HG02759 (cell line): ENCODE measurements at regions not wholly inside any gene's neighbourhood (a gene's known extent, or its start where the extent isn't known, plus 50 kb on each side); places are given as distances from the start of the nearest gene placed in this dataset.
"Not testable (repeated sequence)": the region's sequence is repeated elsewhere in the genome, so short reads cannot be mapped to it uniquely, and the experiment has no call there.

Experiments
- ATAC-seq: cut with Tn5 transposase; IDR thresholded peaks from one replicate; pipeline ENCODE4 v1.9.1; 2021; ENCODE audit warnings: mild to moderate bottlenecking, moderate library complexity; ENCODE audit not compliant: unreplicated experiment

- not testable (repeated sequence) for ATAC-seq
These were observed 75.7 kb downstream of the QDPR start for GRCh38 chr4:17436047-17436749.

GRCh38 chr4:17433827-17434226 is 78.1 kb downstream of the QDPR start:
- no peak for ATAC-seq

- no peak for ATAC-seq
These were observed 83.9 kb downstream of the QDPR start for GRCh38 chr4:17427991-17428390.

- ATAC-seq: no peak
These were observed 85.7 kb downstream of the QDPR start for GRCh38 chr4:17426222-17426621.

GRCh38 chr4:17418010-17418409 is 93.9 kb downstream of the QDPR start:
- no peak for ATAC-seq

- no peak for ATAC-seq
These were observed 97.5 kb downstream of the QDPR start for GRCh38 chr4:17414392-17414791.

GRCh38 chr4:17400686-17401085 is 111.2 kb downstream of the QDPR start:
- no peak for ATAC-seq

GRCh38 chr4:17398805-17399204 is 113.1 kb downstream of the QDPR start:
- no peak for ATAC-seq

GRCh38 chr4:17398035-17398434 is 113.9 kb downstream of the QDPR start:
- no peak for ATAC-seq

GRCh38 chr4:17397611-17398010 is 114.3 kb downstream of the QDPR start:
- ATAC-seq: no peak

- peak; percentile 79 for ATAC-seq
These were observed 126.5 kb downstream of the QDPR start for GRCh38 chr4:17385403-17385802.

- no peak for ATAC-seq
These were observed 131.5 kb downstream of the QDPR start for GRCh38 chr4:17380347-17380746.

GRCh38 chr4:17376205-17376604 is 135.7 kb downstream of the QDPR start:
- ATAC-seq: no peak

GRCh38 chr4:17373666-17374065 is 138.2 kb downstream of the QDPR start:
- ATAC-seq: no peak

- no peak for ATAC-seq
These were observed 141.1 kb downstream of the QDPR start for GRCh38 chr4:17370818-17371217.

GRCh38 chr4:17368408-17368807 is 143.5 kb downstream of the QDPR start:
- no peak for ATAC-seq

- ATAC-seq: no peak
These were observed 144.7 kb downstream of the QDPR start for GRCh38 chr4:17367201-17367600.

- no peak for ATAC-seq
These were observed 145.4 kb downstream of the QDPR start for GRCh38 chr4:17366496-17366895.

GRCh38 chr4:17362430-17362829 is 149.5 kb downstream of the QDPR start:
- ATAC-seq: no peak

- ATAC-seq: no peak
These were observed 153.6 kb downstream of the QDPR start for GRCh38 chr4:17358241-17358640.

GRCh38 chr4:17356926-17357325 is 155.0 kb downstream of the QDPR start:
- ATAC-seq: no peak

GRCh38 chr4:17352357-17352756 is 159.5 kb downstream of the QDPR start:
- no peak for ATAC-seq

- ATAC-seq: peak; percentile 61
These were observed 164.4 kb downstream of the QDPR start for GRCh38 chr4:17347445-17347844.
